ENCODE measurements at regions not wholly inside any gene's neighbourhood (a gene's known extent, or its start where the extent isn't known, plus 50 kb on each side); places are given as distances from the start of the nearest gene placed in this dataset.

- Mint-ChIP-seq H3K27me3 (no peaks in the 10 kb centered on the region), H3K27ac (no peak overlapping the region), H3K4me1 (ENCODE audit: low read depth) (peaks cover 14% of the 10 kb centered on the region), H3K36me3 (ENCODE audit: low read depth) (peaks cover 6% of the 10 kb centered on the region), H3K4me3 (no peak overlapping the region), H3K9me3 (no peaks in the 10 kb centered on the region)
- DNase-seq (no peak), ATAC-seq (no peak)
- ChIA-PET CTCF (no interaction called here), POLR2A (no interaction called here)
- no peak for TF ChIP-seq CTCF (IDR thresholded peaks at IDR 0.05)
- intact Hi-C loops (cut with micrococcal nuclease), result no loop called here
These were observed 51.0 kb upstream of the PCBP1 start for GRCh38 chr2:70036290-70036689.

GRCh38 chr2:70035344-70035844 is 51.9 kb upstream of the PCBP1 start:
- TF ChIP-seq CTCF (IDR thresholded peaks at IDR 0.05), result no peak
- intact Hi-C loops (cut with micrococcal nuclease), result no loop called here
- ATAC-seq (no peak), DNase-seq (no peak)
- POLR2A ChIA-PET, result no interaction called here
- Mint-ChIP-seq H3K36me3 (ENCODE audit: low read depth) (peaks cover 6% of the 10 kb centered on the region), H3K4me3 (no peak overlapping the region), H3K9me3 (no peaks in the 10 kb centered on the region), H3K27ac (peak overlapping the region; percentile 7), H3K27me3 (no peaks in the 10 kb centered on the region), H3K4me1 (ENCODE audit: low read depth) (peaks cover 14% of the 10 kb centered on the region)
- CTCF ChIA-PET, result no interaction called here

GRCh38 chr2:70030724-70031420 is 56.4 kb upstream of the PCBP1 start:
- H3K4me1 Mint-ChIP-seq (ENCODE audit: low read depth), result peaks cover 12% of the 10 kb centered on the region
- peaks cover 3% of the 10 kb centered on the region for H3K36me3 Mint-ChIP-seq (ENCODE audit: low read depth)
- TF ChIP-seq CTCF (IDR thresholded peaks at IDR 0.05), result no peak
- POLR2A ChIA-PET, result no interaction called here
- CTCF ChIA-PET, result no interaction called here
- H3K4me3 Mint-ChIP-seq, result no peak overlapping the region
- H3K9me3 Mint-ChIP-seq, result no peaks in the 10 kb centered on the region
- ATAC-seq, result no peak
- no peaks in the 10 kb centered on the region for H3K27me3 Mint-ChIP-seq
- DNase-seq, result no peak
- H3K27ac Mint-ChIP-seq, result no peak overlapping the region
- intact Hi-C loops (cut with micrococcal nuclease), result no loop called here

- no peak for TF ChIP-seq CTCF (IDR thresholded peaks at IDR 0.05)
- ATAC-seq, result no peak
- H3K27ac Mint-ChIP-seq, result no peak overlapping the region
- peaks cover 6% of the 10 kb centered on the region for H3K36me3 Mint-ChIP-seq (ENCODE audit: low read depth)
- H3K4me3 Mint-ChIP-seq, result no peak overlapping the region
- no peaks in the 10 kb centered on the region for H3K9me3 Mint-ChIP-seq
- ChIA-PET CTCF (interaction anchor here (1.5 kb wide), 1 partner anchor 14 kb away, joined by 3 read pairs; no protein-coding TSS in a partner anchor), POLR2A (interaction anchor here (0.6 kb wide), 1 partner anchor 199 kb away, joined by 3 read pairs; no protein-coding TSS in a partner anchor)
- H3K27me3 Mint-ChIP-seq, result no peaks in the 10 kb centered on the region
- peaks cover 7% of the 10 kb centered on the region for H3K4me1 Mint-ChIP-seq (ENCODE audit: low read depth)
- intact Hi-C loops (cut with micrococcal nuclease), result no loop called here
- no peak for DNase-seq
These were observed 57.4 kb upstream of the PCBP1 start for GRCh38 chr2:70029814-70030409.

GRCh38 chr2:70024284-70024683 is 62.9 kb upstream of the ASPRV1 start:
- Mint-ChIP-seq H3K4me1 (ENCODE audit: low read depth) (no peaks in the 10 kb centered on the region), H3K4me3 (no peak overlapping the region), H3K27me3 (no peaks in the 10 kb centered on the region), H3K36me3 (ENCODE audit: low read depth) (peaks cover 5% of the 10 kb centered on the region), H3K9me3 (no peaks in the 10 kb centered on the region), H3K27ac (no peak overlapping the region)
- ChIA-PET CTCF (interaction anchor here (0.6 to 1.4 kb wide), 2 partner anchors 9 to 47 kb away, joined by 3 to 4 read pairs; no protein-coding TSS in a partner anchor), POLR2A (interaction anchor here (0.6 kb wide), 1 partner anchor 120 kb away, joined by 3 read pairs; no protein-coding TSS in a partner anchor)
- no peak for ATAC-seq
- TF ChIP-seq CTCF (IDR thresholded peaks at IDR 0.05), result no peak
- no peak for DNase-seq
- intact Hi-C loops (cut with micrococcal nuclease), result no loop called here
